ENCODE measurements at regions not wholly inside any gene's neighbourhood (a gene's known extent, or its start where the extent isn't known, plus 50 kb on each side); places are given as distances from the start of the nearest gene placed in this dataset.

DNA sequence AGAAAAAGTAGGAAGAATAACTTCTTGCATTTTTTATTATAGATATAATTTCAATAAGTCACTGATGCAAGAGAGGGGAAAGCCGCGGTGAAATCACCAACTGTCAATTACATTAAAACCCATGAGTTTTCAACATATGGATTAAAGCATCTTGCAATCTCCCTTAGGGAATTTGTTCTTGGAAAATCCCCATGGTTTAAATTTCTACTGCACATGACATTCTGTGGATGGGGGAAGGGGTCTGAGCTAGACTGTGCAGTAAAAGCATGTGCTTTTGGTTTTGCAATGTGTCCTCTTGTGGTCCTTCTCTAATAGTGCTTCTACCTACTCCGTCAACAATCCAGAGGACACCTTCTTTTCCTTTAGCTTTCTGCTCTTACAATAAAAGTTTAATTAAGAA lies 894.0 kb downstream of the DCDC2C start:
- DNase-seq (ENCODE audit: low read depth) (no peak), FAIRE-seq (no peak)
- TF ChIP-seq, protein P1, sequence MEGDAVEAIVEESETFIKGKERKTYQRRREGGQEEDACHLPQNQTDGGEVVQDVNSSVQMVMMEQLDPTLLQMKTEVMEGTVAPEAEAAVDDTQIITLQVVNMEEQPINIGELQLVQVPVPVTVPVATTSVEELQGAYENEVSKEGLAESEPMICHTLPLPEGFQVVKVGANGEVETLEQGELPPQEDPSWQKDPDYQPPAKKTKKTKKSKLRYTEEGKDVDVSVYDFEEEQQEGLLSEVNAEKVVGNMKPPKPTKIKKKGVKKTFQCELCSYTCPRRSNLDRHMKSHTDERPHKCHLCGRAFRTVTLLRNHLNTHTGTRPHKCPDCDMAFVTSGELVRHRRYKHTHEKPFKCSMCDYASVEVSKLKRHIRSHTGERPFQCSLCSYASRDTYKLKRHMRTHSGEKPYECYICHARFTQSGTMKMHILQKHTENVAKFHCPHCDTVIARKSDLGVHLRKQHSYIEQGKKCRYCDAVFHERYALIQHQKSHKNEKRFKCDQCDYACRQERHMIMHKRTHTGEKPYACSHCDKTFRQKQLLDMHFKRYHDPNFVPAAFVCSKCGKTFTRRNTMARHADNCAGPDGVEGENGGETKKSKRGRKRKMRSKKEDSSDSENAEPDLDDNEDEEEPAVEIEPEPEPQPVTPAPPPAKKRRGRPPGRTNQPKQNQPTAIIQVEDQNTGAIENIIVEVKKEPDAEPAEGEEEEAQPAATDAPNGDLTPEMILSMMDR (IDR thresholded peaks at IDR 0.05; ENCODE audit: insufficient read depth, low read length, severe bottlenecking): no peak
- Histone ChIP-seq H3K36me3 (ENCODE audit: control insufficient read depth, insufficient read depth, low read length) (no peaks in the 10 kb centered on the region), H3K27me3 (ENCODE audit: control insufficient read depth, insufficient read depth, low read length) (no peaks in the 10 kb centered on the region), H3K4me3 (ENCODE audit: low read depth, low read length) (no peak overlapping the region)

DNA sequence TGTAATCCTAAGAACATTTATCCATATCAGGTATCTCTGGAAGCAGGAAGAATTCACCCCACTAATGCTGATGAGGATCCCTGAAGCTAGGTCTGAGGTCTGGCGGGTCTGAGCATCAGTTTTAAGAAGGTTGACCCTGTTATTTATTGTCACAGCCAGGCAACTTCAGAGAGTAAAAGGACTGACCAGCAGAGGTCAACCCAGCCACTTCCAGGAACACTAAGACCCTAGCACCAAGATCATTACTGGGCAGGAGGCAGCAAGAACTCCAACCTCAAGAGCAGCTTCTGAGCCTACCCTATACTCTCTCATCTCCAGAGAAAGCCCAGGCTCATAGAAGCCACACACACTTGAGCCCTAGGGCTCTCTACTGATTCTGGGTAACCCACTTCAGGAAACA lies 901.4 kb downstream of the DCDC2C start:
- no peaks in the 10 kb centered on the region for H3K36me3 ChIP-seq (ENCODE audit: control insufficient read depth, insufficient read depth, low read length)
- no peaks in the 10 kb centered on the region for H3K27me3 ChIP-seq (ENCODE audit: control insufficient read depth, insufficient read depth, low read length)
- no peak for FAIRE-seq
- H3K4me3 ChIP-seq (ENCODE audit: low read depth, low read length): no peak overlapping the region
- TF ChIP-seq, protein P1 (IDR thresholded peaks at IDR 0.05; ENCODE audit: insufficient read depth, low read length, severe bottlenecking): no peak
- no peak for DNase-seq (ENCODE audit: low read depth)

DNA sequence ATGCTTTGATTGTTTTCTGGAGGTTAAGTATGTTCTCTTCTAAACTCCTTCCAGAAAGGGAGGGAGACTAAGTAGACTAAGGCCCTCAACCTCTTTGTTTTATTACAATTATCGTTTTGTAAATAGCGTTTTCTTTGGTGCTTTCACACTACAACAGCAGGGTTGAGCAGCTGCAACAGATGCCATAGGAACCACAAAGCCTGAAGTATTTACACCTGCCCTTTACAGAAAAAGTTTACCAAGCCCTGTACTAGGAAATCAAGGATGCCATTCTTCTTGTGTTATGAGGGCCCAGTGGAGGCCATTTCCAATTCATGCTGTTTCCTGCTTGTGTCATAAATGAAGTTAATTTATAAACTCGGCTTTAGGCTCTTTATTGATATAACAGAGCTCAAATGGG lies 914.8 kb downstream of the DCDC2C start:
- no peaks in the 10 kb centered on the region for H3K27me3 ChIP-seq (ENCODE audit: control insufficient read depth, insufficient read depth, low read length)
- no peak overlapping the region for H3K4me3 ChIP-seq (ENCODE audit: low read depth, low read length)
- H3K36me3 ChIP-seq (ENCODE audit: control insufficient read depth, insufficient read depth, low read length): no peaks in the 10 kb centered on the region
- TF ChIP-seq, protein P1 (IDR thresholded peaks at IDR 0.05; ENCODE audit: insufficient read depth, low read length, severe bottlenecking): no peak
- FAIRE-seq: no peak
- DNase-seq (ENCODE audit: low read depth): no peak

DNA sequence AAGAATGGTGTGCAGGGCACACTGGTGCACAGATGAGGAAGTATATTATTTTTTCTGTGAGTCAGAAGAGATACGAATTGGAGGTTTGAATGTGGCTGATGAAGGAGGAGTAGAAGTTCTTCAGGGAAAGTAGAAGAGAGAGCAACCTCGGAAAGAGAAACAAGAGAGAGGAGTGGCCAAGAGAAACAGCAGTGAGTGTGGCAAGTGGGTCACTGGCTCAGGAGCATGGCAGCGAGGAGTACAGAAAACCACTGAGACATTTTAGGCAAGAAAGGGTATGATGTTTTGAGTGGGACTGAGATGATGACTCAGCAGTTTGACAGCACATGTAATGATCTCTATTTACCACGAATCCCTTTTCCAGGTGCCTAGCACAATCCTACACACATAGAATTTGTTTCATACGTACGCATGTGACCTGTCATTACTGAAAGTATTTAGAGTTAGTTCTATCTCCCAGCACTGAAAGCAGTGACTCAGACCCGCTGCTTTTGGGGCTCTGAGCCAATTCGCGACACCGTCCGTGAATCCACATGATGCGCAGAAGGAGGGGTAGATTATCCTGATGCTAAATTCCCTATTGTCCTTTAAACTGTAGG lies 915.4 kb downstream of the DCDC2C start:
- no peaks in the 10 kb centered on the region for H3K36me3 ChIP-seq (ENCODE audit: control insufficient read depth, insufficient read depth, low read length)
- FAIRE-seq: no peak
- no peak overlapping the region for H3K4me3 ChIP-seq (ENCODE audit: low read depth, low read length)
- no peak for DNase-seq (ENCODE audit: low read depth)
- TF ChIP-seq, protein P1 (IDR thresholded peaks at IDR 0.05; ENCODE audit: insufficient read depth, low read length, severe bottlenecking): no peak
- H3K27me3 ChIP-seq (ENCODE audit: control insufficient read depth, insufficient read depth, low read length): no peaks in the 10 kb centered on the region

DNA sequence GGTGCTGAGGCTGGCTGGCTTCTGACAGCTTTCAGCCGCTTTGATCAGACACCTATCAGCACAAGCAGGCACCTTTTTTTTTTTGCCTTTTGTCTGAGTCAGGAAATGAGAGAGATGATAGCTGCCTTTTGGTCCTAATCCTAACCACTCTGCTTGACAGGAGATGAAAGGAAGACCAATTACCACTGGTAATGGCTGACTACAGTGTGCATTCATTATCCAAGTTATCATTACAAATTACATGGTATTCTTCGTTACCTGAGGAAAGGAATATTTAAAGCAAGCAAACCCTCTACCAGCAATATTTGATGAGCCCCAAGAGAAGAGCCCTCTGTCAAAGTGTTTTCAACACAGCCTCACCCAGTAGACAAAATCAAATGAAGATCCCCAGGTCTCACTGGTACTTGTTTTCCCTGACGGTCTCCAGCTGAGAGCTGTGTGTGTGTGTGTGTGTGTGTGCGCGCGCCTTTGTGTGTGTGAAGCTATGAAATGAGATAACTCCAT lies 925.7 kb downstream of the DCDC2C start:
- DNase-seq (ENCODE audit: low read depth) (no peak), FAIRE-seq (no peak)
- no peak overlapping the region for H3K4me3 ChIP-seq (ENCODE audit: low read depth, low read length)
- H3K27me3 ChIP-seq (ENCODE audit: control insufficient read depth, insufficient read depth, low read length): no peaks in the 10 kb centered on the region
- TF ChIP-seq, protein P1 (IDR thresholded peaks at IDR 0.05; ENCODE audit: insufficient read depth, low read length, severe bottlenecking): no peak
- no peaks in the 10 kb centered on the region for H3K36me3 ChIP-seq (ENCODE audit: control insufficient read depth, insufficient read depth, low read length)

DNA sequence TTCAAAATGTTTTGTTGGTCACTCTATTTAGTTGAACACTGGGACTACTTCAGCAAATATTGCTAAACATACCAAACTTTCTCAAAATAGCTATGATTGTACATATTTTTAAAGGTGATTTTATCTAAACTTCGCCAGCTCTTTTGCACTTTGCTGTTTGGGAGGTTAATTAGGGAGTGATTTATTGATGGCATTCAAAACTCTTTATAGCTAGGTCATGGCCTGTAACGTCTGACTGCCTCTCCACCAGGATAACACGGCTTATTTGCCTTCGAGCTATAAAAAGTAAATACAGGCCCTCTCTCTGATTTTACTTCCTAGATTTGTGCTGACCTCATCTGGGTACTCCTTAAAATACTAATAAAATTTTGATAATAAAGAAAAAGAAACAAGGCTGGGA lies 931.9 kb downstream of the DCDC2C start:
- Histone ChIP-seq H3K36me3 (ENCODE audit: control insufficient read depth, insufficient read depth, low read length) (no peaks in the 10 kb centered on the region), H3K4me3 (ENCODE audit: low read depth, low read length) (no peak overlapping the region), H3K27me3 (ENCODE audit: control insufficient read depth, insufficient read depth, low read length) (no peaks in the 10 kb centered on the region)
- DNase-seq (ENCODE audit: low read depth) (no peak), FAIRE-seq (no peak)
- TF ChIP-seq, protein P1 (IDR thresholded peaks at IDR 0.05; ENCODE audit: insufficient read depth, low read length, severe bottlenecking): no peak
